ENCODE measurements at regions not wholly inside any gene's neighbourhood (a gene's known extent, or its start where the extent isn't known, plus 50 kb on each side); places are given as distances from the start of the nearest gene placed in this dataset.
"Not testable (repeated sequence)": the region's sequence is repeated elsewhere in the genome, so short reads cannot be mapped to it uniquely, and the experiment has no call there.

- no peak for DNase-seq (ENCODE audit: low read depth in 2 of 2)
Observed at GRCh38 chr10:43855667-43856210, 207.1 kb upstream of the ZNF32 start.

- no peak for DNase-seq (ENCODE audit: low read depth in 2 of 2)
Observed at GRCh38 chr10:43854007-43854406, 205.3 kb upstream of the ZNF32 start.

- DNase-seq (ENCODE audit: low read depth in 2 of 2): no peak
Observed at GRCh38 chr10:43853369-43853768, 204.7 kb upstream of the ZNF32 start.

GRCh38 chr10:43852644-43853214 is 204.0 kb upstream of the ZNF32 start:
- no peak for DNase-seq (ENCODE audit: low read depth in 2 of 2)

- DNase-seq (ENCODE audit: low read depth in 2 of 2): no peak
Observed at GRCh38 chr10:43852149-43852548, 203.5 kb upstream of the ZNF32 start.

- no peak for DNase-seq (ENCODE audit: low read depth in 2 of 2)
Observed at GRCh38 chr10:43851030-43851429, 202.3 kb upstream of the ZNF32 start.

- no peak for DNase-seq (ENCODE audit: low read depth in 2 of 2)
Observed at GRCh38 chr10:43849551-43849950, 200.9 kb upstream of the ZNF32 start.

GRCh38 chr10:43846968-43847367 is 198.3 kb upstream of the ZNF32 start:
- DNase-seq (ENCODE audit: low read depth in 2 of 2): no peak

- peak; percentile 7 to 38 for DNase-seq (ENCODE audit: low read depth in 2 of 2)
Observed at GRCh38 chr10:43846187-43846680, 197.6 kb upstream of the ZNF32 start.

- no peak for DNase-seq (ENCODE audit: low read depth in 2 of 2)
Observed at GRCh38 chr10:43845121-43845520, 196.4 kb upstream of the ZNF32 start.

- DNase-seq (ENCODE audit: low read depth in 2 of 2): no peak
Observed at GRCh38 chr10:43844221-43844620, 195.5 kb upstream of the ZNF32 start.

GRCh38 chr10:43843321-43844101 is 194.8 kb upstream of the ZNF32 start:
- DNase-seq (ENCODE audit: low read depth in 2 of 2): no peak

- DNase-seq (ENCODE audit: low read depth in 2 of 2): no peak
Observed at GRCh38 chr10:43842496-43842895, 193.8 kb upstream of the ZNF32 start.

- DNase-seq (ENCODE audit: low read depth in 2 of 2): no peak
Observed at GRCh38 chr10:43842072-43842471, 193.4 kb upstream of the ZNF32 start.

GRCh38 chr10:43839973-43840372 is 191.3 kb upstream of the ZNF32 start:
- no peak for DNase-seq (ENCODE audit: low read depth in 2 of 2)

- DNase-seq (ENCODE audit: low read depth in 2 of 2): not testable (repeated sequence)
Observed at GRCh38 chr10:43834751-43835150, 186.1 kb upstream of the ZNF32 start.

- no peak for DNase-seq (ENCODE audit: low read depth in 2 of 2)
Observed at GRCh38 chr10:43827853-43828252, 179.2 kb upstream of the ZNF32 start.

GRCh38 chr10:43825984-43826383 is 177.3 kb upstream of the ZNF32 start:
- DNase-seq (ENCODE audit: low read depth in 2 of 2): no peak

GRCh38 chr10:43825421-43825820 is 176.7 kb upstream of the ZNF32 start:
- no peak for DNase-seq (ENCODE audit: low read depth in 2 of 2)

- no peak for DNase-seq (ENCODE audit: low read depth in 2 of 2)
Observed at GRCh38 chr10:43824934-43825333, 176.3 kb upstream of the ZNF32 start.

- DNase-seq (ENCODE audit: low read depth in 2 of 2): no peak
Observed at GRCh38 chr10:43822631-43823580, 174.2 kb upstream of the ZNF32 start.

- no peak for DNase-seq (ENCODE audit: low read depth in 2 of 2)
Observed at GRCh38 chr10:43821103-43821502, 172.4 kb upstream of the ZNF32 start.
